ENCODE measurements at regions not wholly inside any gene's neighbourhood (a gene's known extent, or its start where the extent isn't known, plus 50 kb on each side); places are given as distances from the start of the nearest gene placed in this dataset.

DNA sequence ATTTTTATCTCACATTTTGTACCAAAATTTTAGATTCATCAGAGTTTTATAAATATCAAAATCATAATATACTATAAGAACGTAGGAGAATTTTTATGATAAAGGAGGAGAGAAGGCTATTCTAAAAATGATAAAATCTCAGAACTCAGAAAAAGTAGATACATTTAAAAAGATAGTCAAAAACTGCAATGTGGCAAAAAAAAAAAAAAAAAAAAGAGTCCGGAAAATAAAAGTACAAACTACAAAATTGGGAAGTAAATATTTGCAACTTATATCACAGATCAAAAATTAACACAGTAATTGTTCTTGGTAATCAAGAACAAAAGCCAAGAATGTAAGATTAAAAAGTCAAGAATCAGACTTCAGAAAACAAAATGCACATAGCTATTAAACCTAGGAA, 332.1 kb downstream of the MCTP2 start:
- TF ChIP-seq, protein P1, sequence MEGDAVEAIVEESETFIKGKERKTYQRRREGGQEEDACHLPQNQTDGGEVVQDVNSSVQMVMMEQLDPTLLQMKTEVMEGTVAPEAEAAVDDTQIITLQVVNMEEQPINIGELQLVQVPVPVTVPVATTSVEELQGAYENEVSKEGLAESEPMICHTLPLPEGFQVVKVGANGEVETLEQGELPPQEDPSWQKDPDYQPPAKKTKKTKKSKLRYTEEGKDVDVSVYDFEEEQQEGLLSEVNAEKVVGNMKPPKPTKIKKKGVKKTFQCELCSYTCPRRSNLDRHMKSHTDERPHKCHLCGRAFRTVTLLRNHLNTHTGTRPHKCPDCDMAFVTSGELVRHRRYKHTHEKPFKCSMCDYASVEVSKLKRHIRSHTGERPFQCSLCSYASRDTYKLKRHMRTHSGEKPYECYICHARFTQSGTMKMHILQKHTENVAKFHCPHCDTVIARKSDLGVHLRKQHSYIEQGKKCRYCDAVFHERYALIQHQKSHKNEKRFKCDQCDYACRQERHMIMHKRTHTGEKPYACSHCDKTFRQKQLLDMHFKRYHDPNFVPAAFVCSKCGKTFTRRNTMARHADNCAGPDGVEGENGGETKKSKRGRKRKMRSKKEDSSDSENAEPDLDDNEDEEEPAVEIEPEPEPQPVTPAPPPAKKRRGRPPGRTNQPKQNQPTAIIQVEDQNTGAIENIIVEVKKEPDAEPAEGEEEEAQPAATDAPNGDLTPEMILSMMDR (IDR thresholded peaks at IDR 0.05): no peak
- TF ChIP-seq POLR2AphosphoS5 (IDR thresholded peaks at IDR 0.05): no peak
